SKM-1 treated with dmso at 0.1 percent for 144 hours (cell line): ENCODE measurements at regions not wholly inside any gene's neighbourhood (a gene's known extent, or its start where the extent isn't known, plus 50 kb on each side); places are given as distances from the start of the nearest gene placed in this dataset.
"Not testable (repeated sequence)": the region's sequence is repeated elsewhere in the genome, so short reads cannot be mapped to it uniquely, and the experiment has no call there.

Source experiments
- DNase-seq: peaks from one replicate; lab custom pipeline; 2025; ENCODE audit not compliant: unreplicated experiment; lab: John Stamatoyannopoulos, UW

DNA sequence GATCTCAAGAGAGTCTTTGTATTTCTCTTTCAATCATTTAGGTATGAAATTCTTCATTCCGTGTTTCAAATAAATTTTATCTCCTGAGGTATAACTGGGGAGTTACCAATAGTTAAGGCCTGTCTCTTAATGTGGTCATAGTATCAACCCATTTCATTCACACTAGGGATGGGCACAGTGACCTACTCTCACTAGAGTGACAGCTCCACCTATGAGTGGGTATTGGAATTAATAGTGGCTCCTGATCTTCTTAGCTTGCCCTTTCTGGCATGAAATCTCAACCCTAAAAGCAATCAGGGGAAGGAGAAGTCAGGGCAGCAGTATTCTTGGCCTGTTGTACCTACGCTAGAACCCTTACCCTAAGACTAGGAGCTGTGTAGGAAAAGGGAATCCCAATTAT lies 507.7 kb downstream of the FAM181B start:
- DNase-seq, result no peak

DNA sequence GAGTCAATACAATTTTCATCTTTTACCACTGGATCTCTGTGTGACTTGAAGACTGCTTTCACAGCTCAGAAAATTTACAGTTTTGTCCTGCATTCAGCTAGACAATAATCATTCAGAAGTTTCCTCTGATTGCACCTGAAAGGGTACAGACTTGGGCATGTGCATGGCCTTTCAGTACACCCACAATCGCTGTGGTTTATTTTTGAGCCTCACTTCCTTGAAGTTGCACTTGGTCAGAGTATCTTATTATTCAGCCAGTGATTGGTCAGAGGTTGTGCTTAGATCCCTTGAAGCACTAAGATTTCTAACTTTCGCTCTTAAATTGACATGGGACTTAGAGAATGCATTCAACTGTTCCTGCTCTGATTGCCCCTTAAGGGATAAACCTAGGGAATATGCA lies 508.2 kb downstream of the FAM181B start:
- no peak for DNase-seq

DNA sequence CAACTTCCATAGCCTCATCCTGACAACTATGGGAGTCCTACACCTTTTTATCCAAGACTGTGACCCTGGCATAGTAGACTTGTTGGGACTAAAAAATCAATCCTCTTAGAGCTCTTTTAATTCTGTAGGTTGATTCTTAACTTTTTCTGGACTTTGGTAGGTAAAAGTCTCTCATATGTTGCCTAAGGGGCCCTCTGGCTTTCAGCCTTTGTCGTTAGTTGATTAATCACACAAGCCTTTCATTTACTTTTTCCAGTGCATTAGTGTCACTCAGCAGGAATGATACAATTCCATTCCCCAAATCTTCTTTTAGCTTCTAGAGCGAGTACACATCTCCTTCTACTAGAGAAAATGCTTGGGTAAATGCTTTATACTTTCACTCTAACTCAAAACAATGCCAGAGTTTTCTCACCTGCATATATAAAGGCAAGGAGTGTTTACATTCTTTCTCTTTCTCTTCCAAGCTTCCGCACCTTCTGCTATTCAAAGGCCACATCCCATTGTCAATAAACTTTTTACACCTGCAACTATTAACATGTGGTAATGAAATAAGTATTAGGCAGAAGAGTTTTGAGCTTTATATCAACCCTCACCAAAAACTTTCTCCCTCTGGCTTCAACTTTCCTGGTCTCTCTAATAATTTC lies 516.6 kb downstream of the FAM181B start:
- no peak for DNase-seq

DNA sequence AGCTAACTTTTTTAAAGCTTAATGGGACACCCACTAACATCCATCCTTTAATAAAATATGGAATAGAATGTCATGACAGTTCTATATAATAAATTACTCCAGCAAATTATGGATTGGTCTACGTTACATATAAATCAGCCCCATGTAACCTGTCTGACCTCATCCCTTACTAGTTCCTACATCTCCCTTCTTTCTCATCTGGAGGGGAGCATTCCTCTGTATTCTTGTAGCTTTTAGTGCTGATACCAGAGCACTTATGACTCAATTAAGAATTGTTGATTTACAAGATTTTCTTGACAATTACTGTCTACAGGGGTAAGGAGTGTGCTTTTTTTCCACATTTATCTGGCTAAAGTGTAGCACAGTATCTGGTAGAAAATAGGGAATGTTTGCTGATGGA lies 523.7 kb downstream of the FAM181B start:
- DNase-seq, result no peak

DNA sequence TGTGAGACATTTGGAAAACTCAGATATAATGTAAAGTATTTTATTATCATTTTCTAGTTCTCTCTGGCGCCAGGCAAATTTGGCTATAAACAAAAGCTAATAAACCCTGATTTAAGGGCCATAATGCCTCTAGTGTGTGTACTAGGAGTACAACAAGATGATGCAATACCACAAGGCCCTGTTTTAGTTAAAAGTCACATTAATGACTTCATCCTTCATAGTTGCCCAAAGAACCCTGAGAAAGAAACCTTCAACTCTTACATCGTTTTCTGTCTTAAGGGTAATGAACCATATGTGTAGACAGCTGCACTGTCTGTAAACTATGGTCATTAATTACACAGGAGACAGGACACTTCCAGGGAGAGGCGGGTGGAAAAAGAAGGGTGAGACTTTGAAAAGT lies 538.4 kb downstream of the FAM181B start:
- no peak for DNase-seq

DNA sequence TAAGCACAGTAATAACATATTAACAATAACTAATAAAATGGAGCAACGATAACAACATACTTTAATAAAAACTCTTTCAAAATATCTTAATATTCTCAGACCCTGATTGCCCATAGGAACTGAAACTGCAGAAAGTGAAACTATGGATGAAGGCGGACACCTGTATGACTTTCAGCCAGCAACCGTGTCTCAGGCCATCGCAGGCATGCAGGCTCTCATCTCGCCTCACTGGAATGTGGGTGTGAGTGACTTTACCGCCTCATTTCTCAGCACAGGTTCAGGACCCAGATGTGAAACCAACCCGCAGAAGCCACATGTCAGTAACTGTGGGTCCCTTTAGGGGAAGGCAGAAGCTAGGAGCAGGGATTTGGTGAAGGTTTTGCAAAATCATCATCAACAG lies 539.1 kb downstream of the FAM181B start:
- no peak for DNase-seq

DNA sequence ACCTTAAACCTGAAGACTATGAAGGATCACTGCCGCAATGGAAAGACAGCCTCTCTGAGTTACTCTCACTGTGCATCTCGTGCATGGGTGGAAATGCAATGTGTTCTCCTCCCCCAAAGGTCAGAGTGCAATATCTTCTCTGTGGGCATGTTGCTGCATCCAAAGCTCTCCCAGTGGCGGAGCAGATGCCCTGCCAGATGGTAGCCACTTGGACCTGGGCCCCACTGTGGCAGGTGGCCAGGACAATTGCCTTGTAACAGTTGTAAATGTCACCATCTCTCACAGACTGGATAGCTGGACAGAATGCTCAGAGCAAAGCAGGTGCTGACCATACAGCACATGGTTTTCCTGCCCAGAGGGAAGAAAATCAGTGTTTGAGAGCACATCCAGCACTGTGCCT lies 542.0 kb downstream of the FAM181B start:
- no peak for DNase-seq

DNA sequence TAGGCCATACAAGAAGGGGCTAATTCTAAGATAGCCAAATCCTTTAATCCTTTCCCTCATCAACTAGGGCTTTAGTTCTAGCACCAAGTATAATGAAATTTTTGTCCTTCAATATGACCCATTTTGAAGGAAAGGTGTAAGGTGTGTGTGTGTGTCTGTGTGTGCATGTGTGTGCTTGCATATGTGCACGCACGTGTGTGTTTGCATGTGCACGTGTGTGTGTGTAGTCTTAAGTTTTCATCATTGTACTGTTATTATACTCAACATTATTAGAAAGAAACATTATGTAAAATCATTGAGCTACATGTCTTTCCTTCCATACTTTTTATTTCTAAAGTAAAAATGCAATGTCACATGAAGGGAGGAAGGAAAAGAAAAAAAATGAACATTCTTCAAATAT lies 547.7 kb downstream of the FAM181B start:
- no peak for DNase-seq

DNA sequence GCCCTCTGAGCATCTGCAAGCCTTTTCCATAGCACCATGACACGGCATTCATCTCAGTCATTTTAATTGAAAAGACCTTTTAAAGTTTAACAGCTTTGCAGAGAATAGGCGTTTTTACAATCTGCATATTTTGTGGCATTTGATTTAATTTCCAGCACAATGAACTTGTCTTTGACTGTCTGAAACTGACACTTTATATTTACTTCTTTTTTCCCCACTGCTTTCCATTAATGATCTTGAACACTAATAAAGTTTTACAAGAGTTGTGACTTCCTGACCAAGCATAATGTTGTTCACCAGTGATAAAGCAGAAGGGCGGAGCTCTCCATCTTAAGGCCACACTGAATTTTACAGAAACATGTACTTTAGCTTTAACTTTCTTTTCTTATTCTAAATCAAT lies 548.7 kb downstream of the FAM181B start:
- no peak for DNase-seq

DNA sequence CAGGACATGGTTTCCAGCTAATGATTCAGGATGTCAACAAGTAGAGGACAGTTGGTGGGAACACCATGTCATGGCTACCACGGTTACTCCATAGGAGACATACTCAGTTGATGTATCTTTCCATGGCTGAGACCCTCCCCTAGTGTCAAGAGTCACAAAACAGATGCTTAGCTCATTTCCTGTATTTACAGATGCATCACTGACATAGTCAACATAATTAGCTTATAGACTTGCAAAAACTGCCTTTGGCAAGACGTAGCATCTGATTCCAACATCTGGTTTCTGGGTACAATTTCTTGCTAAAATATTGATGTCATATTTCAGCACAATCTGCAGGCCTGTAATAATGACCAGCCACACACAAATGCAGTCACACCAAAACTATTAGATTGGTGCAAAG lies 550.3 kb downstream of the FAM181B start:
- DNase-seq, result no peak

DNA sequence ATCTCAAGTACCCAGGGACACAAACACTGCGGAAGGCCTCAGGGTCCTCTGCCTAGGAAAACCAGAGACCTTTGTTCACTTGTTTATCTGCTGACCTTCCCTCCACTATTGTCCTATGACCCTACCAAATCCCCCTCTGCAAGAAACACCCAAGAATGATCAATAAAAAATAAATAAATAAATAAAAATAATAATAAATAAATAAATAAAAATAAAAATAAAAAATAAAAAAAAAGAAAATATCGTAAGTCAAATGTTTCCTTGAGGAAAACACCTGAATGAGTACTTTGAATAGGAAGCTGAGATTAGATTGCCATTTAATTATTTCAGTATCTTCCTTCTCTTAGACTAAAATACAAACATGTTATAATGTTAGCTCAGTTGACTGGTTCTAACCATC lies 551.0 kb downstream of the FAM181B start:
- not testable (repeated sequence) for DNase-seq

DNA sequence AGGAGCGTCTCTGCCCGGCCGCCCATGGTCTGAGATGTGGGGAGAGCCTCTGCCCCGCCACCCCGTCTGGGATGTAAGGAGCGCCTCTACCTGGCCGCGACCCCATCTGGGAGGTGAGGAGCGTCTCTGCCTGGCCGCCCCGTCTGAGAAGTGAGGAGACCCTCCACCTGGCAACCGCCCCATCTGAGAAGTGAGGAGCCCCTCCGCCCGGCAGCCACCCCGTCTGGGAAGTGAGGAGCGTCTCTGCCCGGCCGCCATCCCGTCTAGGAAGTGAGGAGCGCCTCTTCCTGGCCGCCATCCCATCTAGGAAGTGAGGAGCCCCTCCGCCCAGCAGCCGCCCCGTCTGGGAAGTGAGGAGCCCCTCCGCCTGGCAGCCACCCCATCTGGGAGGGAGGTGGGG lies 551.9 kb downstream of the FAM181B start:
- not testable (repeated sequence) for DNase-seq

DNA sequence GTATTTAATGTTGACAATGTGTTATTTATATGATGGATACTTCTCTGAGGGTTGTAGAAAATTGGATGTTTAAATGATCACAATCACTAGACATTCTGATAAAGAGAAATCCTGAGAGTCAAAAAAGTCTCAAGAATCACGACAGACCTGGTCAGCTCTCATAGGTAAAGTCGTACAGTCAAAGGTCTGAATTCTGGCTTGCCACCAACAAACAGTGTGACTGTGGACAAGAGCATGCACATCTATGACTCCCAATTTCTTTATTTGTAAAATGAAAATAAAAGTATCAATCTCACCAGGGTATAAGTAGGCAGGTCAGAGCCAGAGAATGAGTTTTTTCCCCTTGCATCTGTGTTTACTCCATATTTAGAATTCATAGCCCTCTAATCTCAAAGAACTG lies 556.7 kb downstream of the FAM181B start:
- DNase-seq, result no peak

DNA sequence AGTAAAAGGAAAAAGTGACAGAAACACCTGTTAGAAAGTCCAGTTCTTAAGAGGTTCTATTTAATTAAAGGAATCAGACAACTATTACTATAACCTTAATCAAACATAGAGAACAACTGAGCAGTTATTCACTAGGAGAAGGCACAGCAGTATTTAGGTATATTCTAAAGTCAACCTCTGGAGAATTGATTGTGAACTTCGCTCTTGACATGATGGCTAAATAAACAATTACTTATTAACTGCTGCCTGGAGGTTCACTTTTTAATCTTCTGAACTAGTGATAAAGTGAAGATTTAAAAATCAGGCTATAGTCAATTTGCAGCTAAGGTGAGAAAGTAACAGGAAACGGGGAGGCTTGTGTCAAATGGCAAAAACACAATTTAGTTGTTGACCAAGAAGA lies 557.3 kb downstream of the FAM181B start:
- no peak for DNase-seq

DNA sequence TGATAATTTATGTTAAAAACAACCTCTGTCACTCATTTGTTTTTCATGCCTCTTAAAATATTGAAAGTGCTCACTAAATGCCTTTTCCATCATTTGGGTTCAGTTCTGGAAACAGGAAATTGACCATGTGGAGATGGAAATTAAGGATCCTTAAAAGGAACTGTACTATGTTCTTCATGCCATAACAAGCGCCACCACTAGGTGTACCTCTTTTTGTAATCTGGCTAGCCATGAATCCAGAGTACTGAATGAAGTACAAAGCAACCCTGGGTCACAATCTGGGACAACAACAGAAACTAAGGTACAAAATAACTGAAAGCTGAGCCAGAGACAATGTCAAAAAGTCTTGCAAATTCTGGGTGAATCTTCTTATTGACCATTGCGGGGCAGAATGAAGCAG lies 559.1 kb downstream of the FAM181B start:
- no peak for DNase-seq

DNA sequence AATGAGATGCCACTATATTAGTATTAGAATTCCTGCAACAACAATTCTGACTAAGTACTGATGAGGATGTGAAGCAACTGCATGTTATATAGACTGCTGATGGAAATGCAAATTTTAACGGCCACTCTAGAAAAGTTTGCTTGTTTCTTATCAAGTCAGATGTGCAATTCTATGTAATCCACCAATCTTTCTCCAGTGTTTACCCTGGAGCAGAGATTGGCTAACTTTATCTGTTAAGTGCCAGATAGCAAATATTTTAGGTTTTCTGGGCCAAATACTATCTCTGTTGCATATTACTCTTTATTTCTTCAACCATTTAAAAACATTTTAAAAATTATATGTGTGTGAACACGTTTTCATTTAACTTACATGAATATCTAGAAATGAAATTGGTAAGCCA lies 586.9 kb downstream of the FAM181B start:
- no peak for DNase-seq

DNA sequence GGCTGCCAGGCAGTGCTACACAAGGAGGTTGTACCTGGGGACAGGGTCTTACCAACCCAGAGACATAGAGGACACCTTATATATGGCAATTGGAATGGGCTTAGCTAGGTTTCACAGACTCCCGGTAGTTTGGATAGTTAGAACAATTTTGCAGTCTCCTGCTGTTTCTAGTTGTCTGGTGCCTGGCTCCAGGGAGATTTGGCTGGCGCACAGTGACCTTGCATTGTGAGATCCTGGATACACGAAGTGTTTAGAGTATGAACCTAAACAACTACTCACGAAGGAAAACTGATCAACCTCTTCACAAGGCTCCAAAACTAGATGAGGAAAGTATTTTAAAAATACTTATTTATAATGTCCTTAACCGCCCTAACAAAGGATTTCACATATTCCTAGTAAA lies 614.7 kb downstream of the FAM181B start:
- DNase-seq, result no peak

DNA sequence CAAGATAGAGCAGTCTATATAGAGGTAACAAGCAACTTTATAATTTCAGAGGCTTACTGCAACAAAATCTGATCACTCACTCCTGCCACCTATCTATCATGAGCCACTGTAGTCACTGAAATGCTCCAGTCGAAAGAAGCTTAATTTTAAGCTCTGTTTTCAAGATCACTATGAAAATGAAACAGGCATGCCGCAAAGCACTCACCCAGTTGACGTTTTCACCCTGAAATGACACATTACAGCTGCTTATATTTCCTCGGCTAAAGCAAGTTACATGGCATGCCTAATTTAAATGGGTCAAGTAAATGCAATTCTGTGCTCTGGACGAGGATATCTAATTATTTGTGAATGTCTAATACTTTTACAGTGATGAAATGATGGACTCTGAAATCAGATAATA lies 616.3 kb downstream of the FAM181B start:
- DNase-seq, result no peak

DNA sequence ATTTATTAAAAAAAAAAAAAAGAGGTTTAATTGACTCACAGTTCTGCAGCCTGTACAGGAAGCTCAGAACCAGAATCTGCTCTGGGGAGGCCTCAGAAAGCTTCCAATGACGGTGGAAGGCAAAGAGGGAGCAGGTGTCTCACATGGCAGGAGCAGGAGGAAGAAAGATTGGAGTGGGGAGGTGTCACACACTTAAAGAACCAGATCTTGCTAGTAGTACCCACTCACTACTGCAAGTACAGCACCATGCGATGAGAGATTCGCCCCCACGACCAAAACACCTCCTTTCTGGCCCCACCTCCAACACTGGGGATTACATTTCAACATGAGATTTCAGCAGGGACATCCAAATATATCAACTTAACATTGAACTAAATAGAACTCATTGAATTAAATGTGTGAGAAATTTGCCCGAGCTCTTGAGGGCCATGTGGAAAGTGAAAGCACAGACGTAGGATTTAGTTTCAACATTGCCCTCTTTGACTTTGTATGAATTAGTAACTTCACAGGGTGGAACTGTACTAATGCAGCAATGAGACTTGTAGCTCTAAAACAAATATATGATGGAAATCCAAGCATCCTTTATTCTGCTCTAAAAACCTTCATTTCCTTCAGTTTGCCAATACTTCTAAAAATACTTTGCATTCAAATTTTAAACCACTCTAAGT lies 628.2 kb downstream of the FAM181B start:
- DNase-seq, result no peak

DNA sequence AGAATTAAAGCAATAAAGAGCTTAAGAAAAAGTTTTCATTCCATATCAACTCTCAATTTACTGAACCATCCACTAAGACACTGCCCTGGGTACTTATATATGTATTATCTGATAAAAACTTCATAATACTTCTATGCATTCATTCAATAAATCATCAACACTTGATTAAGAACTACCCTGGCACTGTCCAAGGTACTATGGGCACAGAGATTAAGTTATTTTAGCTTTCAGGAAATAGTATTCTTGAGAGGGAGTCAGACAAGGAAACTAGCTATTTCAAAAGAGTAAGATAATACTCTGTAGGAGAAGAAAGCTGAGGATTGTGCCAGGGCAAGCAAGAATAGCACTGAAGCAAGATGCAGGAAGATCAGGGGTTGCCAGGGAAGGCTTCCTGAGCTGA lies 640.8 kb downstream of the FAM181B start:
- DNase-seq, result no peak

DNA sequence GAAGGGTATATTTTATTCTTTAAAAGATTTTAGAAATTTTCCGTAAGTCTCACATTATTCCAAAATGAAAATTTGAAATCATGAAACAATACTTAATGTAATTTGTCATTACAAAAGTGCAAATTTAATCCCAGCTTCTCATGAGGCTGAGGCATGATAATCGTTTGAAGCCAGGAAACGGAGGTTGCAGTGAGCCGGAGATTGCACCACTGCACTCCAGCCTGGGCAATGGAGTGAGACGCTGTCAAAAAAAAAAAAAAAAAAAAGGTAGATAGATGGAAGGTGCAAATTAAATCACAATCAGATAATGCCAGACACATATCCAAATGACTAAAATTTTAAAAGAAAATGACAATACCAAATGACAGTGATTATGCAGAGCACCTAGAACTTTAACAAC lies 644.2 kb downstream of the FAM181B start:
- DNase-seq, result no peak

DNA sequence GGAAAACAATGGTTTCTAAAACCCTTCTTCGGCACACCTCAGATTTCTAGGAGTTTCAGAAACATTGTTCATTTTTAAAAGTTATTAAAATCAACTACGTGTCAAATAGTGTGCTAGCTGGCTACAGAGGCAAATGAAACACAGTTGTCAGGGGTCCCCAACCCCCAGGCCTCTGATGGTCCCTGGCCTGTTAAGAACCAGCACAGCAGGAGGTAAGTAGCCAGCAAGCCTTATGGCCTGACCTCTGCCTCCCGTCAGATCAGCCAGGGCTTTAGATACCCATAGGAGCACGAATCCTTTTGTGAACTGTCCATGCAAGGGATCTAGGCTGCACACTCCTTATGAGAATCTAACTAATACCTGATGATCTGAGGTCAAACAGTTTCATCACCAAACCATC lies 648.2 kb downstream of the FAM181B start:
- no peak for DNase-seq

DNA sequence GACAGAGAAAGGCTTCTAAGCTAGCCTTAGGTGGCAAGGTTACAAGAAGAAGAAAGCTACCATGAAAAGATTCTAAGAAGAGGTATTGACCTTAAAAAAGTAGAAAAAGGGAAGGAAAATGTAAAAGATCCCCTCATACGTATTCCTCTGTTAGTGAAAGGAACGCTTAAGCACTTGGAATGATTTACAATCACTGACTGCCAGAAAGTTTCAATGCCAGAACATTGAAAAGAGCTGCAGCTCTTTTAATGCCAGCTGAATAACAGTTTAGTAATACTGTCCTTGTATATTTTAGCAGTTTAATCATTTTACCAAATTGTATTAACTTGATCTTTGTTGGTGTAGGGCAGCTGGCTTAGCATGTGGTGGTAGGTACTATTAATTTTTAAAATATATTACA lies 650.7 kb downstream of the FAM181B start:
- no peak for DNase-seq
